Right atrium auricular region (tissue), 2 donors: ENCODE measurements at regions not wholly inside any gene's neighbourhood (a gene's known extent, or its start where the extent isn't known, plus 50 kb on each side); places are given as distances from the start of the nearest gene placed in this dataset.
"Not testable (repeated sequence)": the region's sequence is repeated elsewhere in the genome, so short reads cannot be mapped to it uniquely, and the experiment has no call there.

Experiments used
- DNase-seq: peaks from one replicate; pipeline ENCODE4 v3.0.0-alpha.2; 2019; ENCODE audit warnings: low spot score
- H3K27ac ChIP-seq, 2 donors: fragments of 200-600 bp; sonication (generic); 1 replicate in 1 of 2; 2 replicates in 1 of 2; pipeline ENCODE4 v1.5.1; 2016 to 2019
- H3K27me3 ChIP-seq, 2 donors: fragments of 200-600 bp; sonication (generic); one replicate each; pipeline versions ENCODE4 v1.5.1 to v1.6.0; 2017 to 2019
- H3K36me3 ChIP-seq: fragments of 200-600 bp; sonication (generic); one replicate; pipeline ENCODE4 v1.5.1; 2016
- H3K4me1 ChIP-seq, 2 donors: fragments of 200-600 bp; sonication (generic); one replicate each; pipeline versions ENCODE4 v1.5.1 to v1.6.0; 2017 to 2019
- H3K4me3 ChIP-seq, 2 donors: fragments of 200-600 bp; sonication (generic); 1 replicate in 1 of 2; 2 replicates in 1 of 2; pipeline ENCODE4 v1.5.1; 2017 to 2019; ENCODE audit warnings: mild to moderate bottlenecking in 1 of 2, moderate library complexity in 1 of 2
- H3K9me3 ChIP-seq, 2 donors: fragments of 200-600 bp; sonication (generic); one replicate each; pipeline ENCODE4 v1.5.1; 2019
- CTCF ChIP-seq, 2 donors: fragments of 200-600 bp; sonication (generic); IDR thresholded peaks; one replicate each; pipeline ENCODE4 v1.5.1; 2019; ENCODE audit warnings: antibody characterized with exemption in 2 of 2

- Histone ChIP-seq H3K27ac (no peak overlapping the region), H3K9me3 (peaks cover 0 to 26% of the 10 kb centered on the region in 2 donors), H3K4me1 (no peaks in the 10 kb centered on the region), H3K27me3 (no peaks in the 10 kb centered on the region), H3K36me3 (no peaks in the 10 kb centered on the region), H3K4me3 (no peak overlapping the region)
- no peak for TF ChIP-seq CTCF (IDR thresholded peaks at IDR 0.05)
- no peak for DNase-seq
Observed at GRCh38 chr2:82748653-82749052, 1710.4 kb downstream of the SUCLG1 start.

- TF ChIP-seq CTCF (IDR thresholded peaks at IDR 0.05), result no peak
- Histone ChIP-seq H3K36me3 (no peaks in the 10 kb centered on the region), H3K4me1 (no peaks in the 10 kb centered on the region), H3K27ac (no peak overlapping the region), H3K27me3 (no peaks in the 10 kb centered on the region), H3K9me3 (no peaks in the 10 kb centered on the region), H3K4me3 (no peak overlapping the region)
- DNase-seq, result no peak
Observed at GRCh38 chr2:82740527-82740926, 1718.6 kb downstream of the SUCLG1 start.

GRCh38 chr2:82737965-82738364 is 1721.1 kb downstream of the SUCLG1 start:
- H3K9me3 ChIP-seq, H3K4me3 ChIP-seq, DNase-seq, H3K27me3 ChIP-seq, H3K36me3 ChIP-seq, H3K4me1 ChIP-seq, H3K27ac ChIP-seq: not testable (repeated sequence)

- Histone ChIP-seq H3K36me3 (no peaks in the 10 kb centered on the region), H3K27ac (no peak overlapping the region)
- TF ChIP-seq CTCF (IDR thresholded peaks at IDR 0.05), result no peak
Observed at GRCh38 chr2:82735336-82735735, 1723.7 kb downstream of the SUCLG1 start.

GRCh38 chr2:82731824-82732223 is 1727.3 kb downstream of the SUCLG1 start:
- Histone ChIP-seq H3K9me3 (no peaks in the 10 kb centered on the region), H3K27ac (no peak overlapping the region), H3K36me3 (no peaks in the 10 kb centered on the region), H3K4me3 (no peak overlapping the region), H3K27me3 (no peaks in the 10 kb centered on the region), H3K4me1 (no peaks in the 10 kb centered on the region)
- DNase-seq, result no peak
- TF ChIP-seq CTCF (IDR thresholded peaks at IDR 0.05), result no peak

More at GRCh38 chr2:82735336-82735735, 1723.7 kb downstream of the SUCLG1 start:
- H3K4me1 ChIP-seq, result no peaks in the 10 kb centered on the region
- H3K4me3 ChIP-seq, result no peak overlapping the region
- no peak for DNase-seq
- H3K9me3 ChIP-seq, result no peaks in the 10 kb centered on the region
- no peaks in the 10 kb centered on the region for H3K27me3 ChIP-seq

- no peak for DNase-seq
- Histone ChIP-seq H3K9me3 (no peaks in the 10 kb centered on the region), H3K27ac (no peak overlapping the region), H3K4me3 (no peak overlapping the region), H3K4me1 (no peaks in the 10 kb centered on the region), H3K36me3 (no peaks in the 10 kb centered on the region), H3K27me3 (no peaks in the 10 kb centered on the region)
- TF ChIP-seq CTCF (IDR thresholded peaks at IDR 0.05), result no peak
Observed at GRCh38 chr2:82730811-82731210, 1728.3 kb downstream of the SUCLG1 start.
